ENCODE measurements at regions not wholly inside any gene's neighbourhood (a gene's known extent, or its start where the extent isn't known, plus 50 kb on each side); places are given as distances from the start of the nearest gene placed in this dataset.

DNA sequence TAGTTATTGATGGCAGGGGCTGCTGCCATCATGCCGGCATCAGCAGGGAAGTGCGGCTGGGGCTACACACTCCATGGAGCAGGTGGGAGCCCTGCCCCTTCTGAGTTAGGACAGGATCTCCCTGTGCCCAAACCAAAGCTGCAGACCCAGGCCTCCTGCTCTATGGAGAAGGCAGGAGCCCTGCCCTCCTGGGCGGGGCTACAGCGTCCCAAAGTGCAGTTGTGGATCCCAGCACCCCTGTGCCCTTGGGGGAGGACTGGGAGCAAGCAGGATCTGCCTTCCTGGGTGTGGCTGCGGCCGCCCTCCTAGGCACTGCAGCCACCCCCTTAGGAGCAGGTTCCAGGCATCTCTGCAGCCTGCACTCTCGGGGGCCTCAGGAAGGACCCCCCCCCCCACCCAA lies 1392.4 kb upstream of the SLC39A10 start:
- TF ChIP-seq CTCF (IDR thresholded peaks at IDR 0.05): no peak
- TF ChIP-seq POLR2A (IDR thresholded peaks at IDR 0.05): no peak

Measured in lower leg skin (tissue), 3 donors.